ENCODE measurements at regions not wholly inside any gene's neighbourhood (a gene's known extent, or its start where the extent isn't known, plus 50 kb on each side); places are given as distances from the start of the nearest gene placed in this dataset.

- WGBS = 74% methylated on average over 13 of the region's 13 CpGs
- H3K9me3 ChIP-seq = no peaks in the 10 kb centered on the region
These were observed 272.0 kb upstream of the DIO3 start for GRCh38 chr14:101289230-101289690.

GRCh38 chr14:101289911-101290310, 271.4 kb upstream of the DIO3 start:
- intact Hi-C loops (cut with DNase I) = no loop called here
- no peaks in the 10 kb centered on the region for H3K36me3 ChIP-seq
- 82% methylated on average over 7 of the region's 7 CpGs for WGBS
- H3K9me3 ChIP-seq = no peaks in the 10 kb centered on the region
- H3K27me3 ChIP-seq (replicated peaks; ENCODE audit: insufficient read depth) = no peaks in the 10 kb centered on the region
- TF ChIP-seq POLR2A (IDR thresholded peaks at IDR 0.05) (no peak), POLR2AphosphoS5 (IDR thresholded peaks at IDR 0.05) (no peak)
- TF ChIP-seq, protein P1, sequence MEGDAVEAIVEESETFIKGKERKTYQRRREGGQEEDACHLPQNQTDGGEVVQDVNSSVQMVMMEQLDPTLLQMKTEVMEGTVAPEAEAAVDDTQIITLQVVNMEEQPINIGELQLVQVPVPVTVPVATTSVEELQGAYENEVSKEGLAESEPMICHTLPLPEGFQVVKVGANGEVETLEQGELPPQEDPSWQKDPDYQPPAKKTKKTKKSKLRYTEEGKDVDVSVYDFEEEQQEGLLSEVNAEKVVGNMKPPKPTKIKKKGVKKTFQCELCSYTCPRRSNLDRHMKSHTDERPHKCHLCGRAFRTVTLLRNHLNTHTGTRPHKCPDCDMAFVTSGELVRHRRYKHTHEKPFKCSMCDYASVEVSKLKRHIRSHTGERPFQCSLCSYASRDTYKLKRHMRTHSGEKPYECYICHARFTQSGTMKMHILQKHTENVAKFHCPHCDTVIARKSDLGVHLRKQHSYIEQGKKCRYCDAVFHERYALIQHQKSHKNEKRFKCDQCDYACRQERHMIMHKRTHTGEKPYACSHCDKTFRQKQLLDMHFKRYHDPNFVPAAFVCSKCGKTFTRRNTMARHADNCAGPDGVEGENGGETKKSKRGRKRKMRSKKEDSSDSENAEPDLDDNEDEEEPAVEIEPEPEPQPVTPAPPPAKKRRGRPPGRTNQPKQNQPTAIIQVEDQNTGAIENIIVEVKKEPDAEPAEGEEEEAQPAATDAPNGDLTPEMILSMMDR (IDR thresholded peaks at IDR 0.05) = no peak
- H3K27ac ChIP-seq = no peak overlapping the region
- no peak for DNase-seq (ENCODE audit: low spot score)
- H3K4me1 ChIP-seq (replicated peaks) = no peaks in the 10 kb centered on the region
- H3K4me3 ChIP-seq = no peak overlapping the region

More at GRCh38 chr14:101289230-101289690, 272.0 kb upstream of the DIO3 start:
- no peaks in the 10 kb centered on the region for H3K36me3 ChIP-seq
- TF ChIP-seq, protein P1 (IDR thresholded peaks at IDR 0.05) = no peak
- TF ChIP-seq POLR2A (IDR thresholded peaks at IDR 0.05) = no peak
- no peak overlapping the region for H3K27ac ChIP-seq
- no peaks in the 10 kb centered on the region for H3K4me1 ChIP-seq (replicated peaks)
- peak; percentile 24 for DNase-seq (ENCODE audit: low spot score)
- H3K27me3 ChIP-seq (replicated peaks; ENCODE audit: insufficient read depth) = no peaks in the 10 kb centered on the region
- intact Hi-C loops (cut with DNase I) = no loop called here
- no peak overlapping the region for H3K4me3 ChIP-seq

- WGBS = 77% methylated on average over 6 of the region's 6 CpGs
- no peaks in the 10 kb centered on the region for H3K36me3 ChIP-seq
- H3K4me1 ChIP-seq (replicated peaks) = no peaks in the 10 kb centered on the region
- no peaks in the 10 kb centered on the region for H3K9me3 ChIP-seq
- H3K27ac ChIP-seq = no peak overlapping the region
- intact Hi-C loops (cut with DNase I) = no loop called here
- no peak for DNase-seq (ENCODE audit: low spot score)
- H3K27me3 ChIP-seq (replicated peaks; ENCODE audit: insufficient read depth) = no peaks in the 10 kb centered on the region
- no peak for TF ChIP-seq POLR2AphosphoS5 (IDR thresholded peaks at IDR 0.05)
- TF ChIP-seq, protein P1 (IDR thresholded peaks at IDR 0.05) = no peak
- H3K4me3 ChIP-seq = no peak overlapping the region
These were observed 270.7 kb upstream of the DIO3 start for GRCh38 chr14:101290611-101291010.

GRCh38 chr14:101291390-101291789, 269.9 kb upstream of the DIO3 start:
- WGBS = 76% methylated on average over 3 of the region's 3 CpGs
- intact Hi-C loops (cut with DNase I) = no loop called here
- H3K27ac ChIP-seq = no peak overlapping the region
- TF ChIP-seq POLR2A (IDR thresholded peaks at IDR 0.05) = no peak
- TF ChIP-seq POLR2AphosphoS5 (IDR thresholded peaks at IDR 0.05) = no peak
- TF ChIP-seq, protein P1 (IDR thresholded peaks at IDR 0.05) = no peak
- no peaks in the 10 kb centered on the region for H3K27me3 ChIP-seq (replicated peaks; ENCODE audit: insufficient read depth)
- H3K4me1 ChIP-seq (replicated peaks) = no peaks in the 10 kb centered on the region
- no peaks in the 10 kb centered on the region for H3K36me3 ChIP-seq
- no peaks in the 10 kb centered on the region for H3K9me3 ChIP-seq
- no peak for DNase-seq (ENCODE audit: low spot score)
- no peak overlapping the region for H3K4me3 ChIP-seq

- 24% methylated on average over 5 of the region's 5 CpGs for WGBS
- no peaks in the 10 kb centered on the region for H3K9me3 ChIP-seq
- intact Hi-C loops (cut with DNase I) = no loop called here
- no peaks in the 10 kb centered on the region for H3K27me3 ChIP-seq (replicated peaks; ENCODE audit: insufficient read depth)
- no peaks in the 10 kb centered on the region for H3K36me3 ChIP-seq
- DNase-seq (ENCODE audit: low spot score) = no peak
- no peaks in the 10 kb centered on the region for H3K4me1 ChIP-seq (replicated peaks)
- H3K27ac ChIP-seq = no peak overlapping the region
- peak; percentile 37 for TF ChIP-seq POLR2AphosphoS5 (IDR thresholded peaks at IDR 0.05)
- no peak for TF ChIP-seq POLR2A (IDR thresholded peaks at IDR 0.05)
- TF ChIP-seq, protein P1 (IDR thresholded peaks at IDR 0.05) = no peak
- no peak overlapping the region for H3K4me3 ChIP-seq
These were observed 268.8 kb upstream of the DIO3 start for GRCh38 chr14:101292448-101292847.

Data from prostate gland (tissue), 2 donors.